Activated naive CD4-positive, alpha-beta T cell treated with anti-CD3 and anti-CD28 coated beads, Interleukin-2, amount 50 U/mL, for 16 hours (primary cell): ENCODE measurements at regions not wholly inside any gene's neighbourhood (a gene's known extent, or its start where the extent isn't known, plus 50 kb on each side); places are given as distances from the start of the nearest gene placed in this dataset.
"Not testable (repeated sequence)": the region's sequence is repeated elsewhere in the genome, so short reads cannot be mapped to it uniquely, and the experiment has no call there.

Experiments
- DNase-seq: peaks from one replicate; pipeline ENCODE4 v3.0.0-alpha.2; 2020

DNA sequence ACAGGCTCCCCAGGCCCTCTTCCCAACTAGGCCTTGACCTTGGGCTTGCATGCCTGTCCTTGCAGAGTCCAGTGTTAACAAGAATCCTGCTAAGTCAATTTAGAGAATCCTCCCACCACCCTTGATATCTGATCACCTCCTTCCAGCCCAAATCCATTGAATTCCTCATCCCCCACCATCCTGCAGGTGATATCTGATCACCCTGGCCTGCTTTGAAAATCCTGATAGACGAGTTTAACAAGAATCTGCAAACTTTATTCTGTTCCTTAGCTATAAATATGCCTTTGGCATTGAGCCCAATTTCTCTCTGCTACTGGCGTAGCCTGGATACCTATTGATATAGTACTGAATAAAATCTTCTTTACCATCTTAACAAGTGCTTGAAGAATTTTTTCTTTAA lies 125.5 kb downstream of the DIRAS2 start:
- no peak for DNase-seq

- no peak for DNase-seq
These were observed 120.6 kb downstream of the DIRAS2 start for GRCh38 chr9:90521811-90522570.

DNA sequence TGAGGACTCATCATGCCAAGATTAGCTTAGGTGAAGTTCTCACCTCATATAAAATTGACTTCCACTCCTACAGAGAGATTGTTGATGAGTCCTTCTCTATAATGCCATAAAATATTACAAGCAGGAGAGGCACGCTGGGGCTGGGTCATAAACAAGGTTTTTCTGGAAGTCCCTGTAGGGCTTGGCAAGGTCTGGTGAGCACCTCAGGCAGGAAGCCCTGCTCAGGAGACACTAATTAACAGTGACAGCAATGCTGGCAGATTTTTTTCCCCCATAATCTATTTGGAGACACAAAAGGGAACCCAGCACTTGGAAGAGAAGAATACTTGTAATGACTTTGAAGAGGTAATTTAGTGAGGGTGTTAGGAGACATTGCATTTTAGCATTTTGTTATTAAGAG lies 118.7 kb downstream of the DIRAS2 start:
- DNase-seq: no peak

- no peak for DNase-seq
These were observed 116.2 kb downstream of the DIRAS2 start for GRCh38 chr9:90526386-90526785.

DNA sequence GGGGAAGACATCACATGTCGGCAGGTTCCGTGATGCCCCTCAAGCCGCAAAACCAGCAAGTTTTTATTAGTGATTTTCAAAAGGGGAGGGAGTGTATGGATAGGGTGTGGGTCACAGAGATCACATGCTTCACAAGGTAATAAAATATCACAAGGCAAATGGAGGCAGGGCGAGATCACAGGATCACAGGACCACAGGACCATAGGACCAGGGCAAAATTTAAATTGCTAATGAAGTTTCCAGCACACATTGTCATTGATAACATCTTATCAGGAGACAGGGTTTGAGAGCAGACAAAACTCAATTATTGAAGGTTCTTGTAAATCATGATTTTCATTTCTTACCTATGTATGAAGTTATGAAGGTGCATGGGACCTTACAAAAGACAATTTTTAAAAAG lies 106.5 kb downstream of the DIRAS2 start:
- DNase-seq: not testable (repeated sequence)

DNA sequence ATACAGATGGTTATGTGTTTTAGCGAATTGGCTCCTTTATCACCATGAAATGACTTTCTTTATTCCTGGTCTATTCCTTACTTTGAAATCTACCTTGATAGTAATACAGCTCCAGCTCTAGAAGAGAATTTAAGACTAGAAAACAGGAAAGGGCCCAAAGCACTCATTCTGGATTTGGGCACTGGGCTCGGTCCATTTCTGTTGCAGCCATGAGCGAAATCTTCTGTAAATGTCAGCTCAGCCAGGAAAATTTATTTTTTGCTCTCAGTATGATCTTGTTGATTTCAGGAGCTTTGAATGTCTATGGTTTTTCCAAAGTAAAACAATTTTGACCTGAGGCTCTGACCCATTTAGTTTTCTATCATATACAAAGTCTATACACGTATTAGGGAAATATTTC lies 104.1 kb downstream of the DIRAS2 start:
- no peak for DNase-seq

DNA sequence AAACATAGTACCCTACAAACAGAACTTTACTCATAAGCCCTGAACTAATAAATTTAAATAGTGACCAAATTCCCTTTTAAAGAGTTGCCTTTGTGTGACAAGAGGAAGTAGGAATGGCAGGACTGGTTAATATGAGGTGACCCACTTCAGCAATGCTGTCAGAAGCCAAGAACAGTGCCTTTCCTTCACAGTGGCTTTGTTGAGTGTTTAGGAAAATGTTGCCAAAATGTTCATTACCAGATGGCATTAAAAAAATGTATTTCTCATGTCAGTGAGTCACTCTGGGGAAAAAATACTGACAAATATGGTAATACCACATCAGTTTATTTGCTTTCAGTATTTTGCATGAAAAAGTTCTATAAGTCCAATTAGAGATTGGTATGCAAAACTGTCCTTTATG lies 103.3 kb downstream of the DIRAS2 start:
- DNase-seq: no peak

DNA sequence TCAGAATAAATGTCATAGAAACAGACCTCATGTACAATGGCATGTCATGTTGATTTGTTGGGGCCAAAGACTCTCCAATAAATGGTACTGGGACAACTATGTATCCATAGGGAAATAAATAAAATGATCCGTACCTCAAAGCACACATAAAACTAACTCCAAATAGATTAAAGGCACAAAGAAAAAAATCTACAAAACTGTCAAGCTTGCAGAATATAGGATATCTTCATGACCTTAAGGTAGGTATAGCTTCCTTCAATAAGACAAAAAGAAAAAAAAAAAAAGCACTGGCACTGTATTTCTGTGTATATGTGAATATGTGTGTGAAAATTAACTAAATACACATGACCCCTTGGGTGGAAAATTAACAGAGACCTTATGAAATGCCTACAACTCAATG lies 101.9 kb downstream of the DIRAS2 start:
- no peak for DNase-seq

GRCh38 chr9:90544488-90544887 lies 98.1 kb downstream of the DIRAS2 start:
- no peak for DNase-seq

DNA sequence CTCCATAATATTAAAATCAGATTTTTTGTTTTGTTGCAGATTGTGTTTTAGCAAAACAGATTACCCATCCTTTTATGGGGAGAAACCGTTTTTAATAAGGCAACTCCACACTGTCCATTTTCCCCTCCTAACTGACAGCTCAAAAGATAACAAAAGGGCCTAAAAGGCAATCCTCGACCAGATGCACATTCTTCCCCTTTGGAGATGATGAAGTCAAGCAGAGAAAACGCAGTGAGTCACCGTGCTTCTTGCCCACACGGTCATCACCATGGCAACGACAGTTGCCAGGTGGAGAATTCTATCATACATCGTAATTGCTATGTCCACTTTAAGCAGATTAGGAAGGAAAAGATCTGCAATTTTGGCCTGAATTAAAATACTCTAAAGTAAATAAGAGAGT lies 96.4 kb downstream of the DIRAS2 start:
- DNase-seq: no peak

GRCh38 chr9:90547896-90548295 lies 94.7 kb downstream of the DIRAS2 start:
- DNase-seq: no peak

DNA sequence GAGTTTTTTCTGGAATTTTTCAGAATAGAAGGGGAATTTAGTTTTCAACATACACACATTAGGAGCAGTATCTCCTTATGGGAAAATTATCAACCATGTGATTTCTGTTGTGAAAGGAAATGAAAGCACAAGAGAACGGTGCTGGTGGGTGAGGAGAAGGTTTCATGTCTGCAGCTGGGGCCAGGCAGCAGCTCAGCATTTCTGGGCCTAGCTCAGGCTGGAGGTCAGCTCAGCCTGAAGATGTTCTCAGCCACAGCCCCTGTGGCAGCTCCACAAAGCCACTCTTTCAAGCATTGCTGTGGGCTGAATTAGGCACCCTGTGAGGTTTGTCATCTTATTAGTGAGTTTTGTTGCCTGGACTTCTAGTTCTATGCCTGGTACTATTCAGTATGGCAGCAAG lies 90.3 kb downstream of the DIRAS2 start:
- no peak for DNase-seq

DNA sequence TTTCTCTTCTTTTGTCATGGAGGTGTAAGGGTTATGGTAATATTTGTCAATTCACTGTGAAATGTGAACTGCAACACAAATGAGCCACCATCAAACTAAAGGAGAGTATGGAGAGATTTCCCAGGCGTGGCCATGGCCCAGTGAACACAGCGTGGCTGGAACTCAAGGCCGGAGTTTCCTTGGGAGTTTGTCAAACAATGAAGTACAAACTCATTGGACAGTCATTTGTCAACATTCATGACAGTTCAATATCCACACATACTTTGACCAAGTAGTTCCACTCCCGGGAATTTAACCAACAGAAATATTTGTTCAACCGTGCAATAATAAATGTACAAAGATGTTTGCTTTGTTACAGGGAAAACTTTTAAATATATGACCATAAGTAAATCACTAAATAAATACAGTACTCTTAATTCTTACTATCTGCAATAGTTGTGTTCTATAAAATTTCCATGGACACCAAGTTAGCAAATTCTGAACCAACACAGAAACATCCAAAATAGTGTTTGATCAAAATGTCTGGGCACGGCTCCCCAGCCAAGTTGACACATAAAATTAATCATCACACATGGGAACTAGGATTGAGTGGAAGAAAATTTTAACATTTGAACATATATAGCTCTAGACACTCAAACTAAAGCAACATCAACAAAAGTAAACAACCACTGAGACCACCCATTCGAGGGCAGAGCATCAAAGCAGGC lies 87.1 kb downstream of the DIRAS2 start:
- DNase-seq: no peak

- no peak for DNase-seq
These were observed 85.5 kb downstream of the DIRAS2 start for GRCh38 chr9:90556897-90557675.

- DNase-seq: no peak
These were observed 83.2 kb downstream of the DIRAS2 start for GRCh38 chr9:90559075-90560073.
